HG02938 (cell line): ENCODE measurements at regions not wholly inside any gene's neighbourhood (a gene's known extent, or its start where the extent isn't known, plus 50 kb on each side); places are given as distances from the start of the nearest gene placed in this dataset.

Experiments
- ATAC-seq: cut with Tn5 transposase; IDR thresholded peaks from one replicate; pipeline ENCODE4 v1.9.1; 2021; ENCODE audit warnings: mild to moderate bottlenecking, moderate library complexity; ENCODE audit not compliant: unreplicated experiment

DNA sequence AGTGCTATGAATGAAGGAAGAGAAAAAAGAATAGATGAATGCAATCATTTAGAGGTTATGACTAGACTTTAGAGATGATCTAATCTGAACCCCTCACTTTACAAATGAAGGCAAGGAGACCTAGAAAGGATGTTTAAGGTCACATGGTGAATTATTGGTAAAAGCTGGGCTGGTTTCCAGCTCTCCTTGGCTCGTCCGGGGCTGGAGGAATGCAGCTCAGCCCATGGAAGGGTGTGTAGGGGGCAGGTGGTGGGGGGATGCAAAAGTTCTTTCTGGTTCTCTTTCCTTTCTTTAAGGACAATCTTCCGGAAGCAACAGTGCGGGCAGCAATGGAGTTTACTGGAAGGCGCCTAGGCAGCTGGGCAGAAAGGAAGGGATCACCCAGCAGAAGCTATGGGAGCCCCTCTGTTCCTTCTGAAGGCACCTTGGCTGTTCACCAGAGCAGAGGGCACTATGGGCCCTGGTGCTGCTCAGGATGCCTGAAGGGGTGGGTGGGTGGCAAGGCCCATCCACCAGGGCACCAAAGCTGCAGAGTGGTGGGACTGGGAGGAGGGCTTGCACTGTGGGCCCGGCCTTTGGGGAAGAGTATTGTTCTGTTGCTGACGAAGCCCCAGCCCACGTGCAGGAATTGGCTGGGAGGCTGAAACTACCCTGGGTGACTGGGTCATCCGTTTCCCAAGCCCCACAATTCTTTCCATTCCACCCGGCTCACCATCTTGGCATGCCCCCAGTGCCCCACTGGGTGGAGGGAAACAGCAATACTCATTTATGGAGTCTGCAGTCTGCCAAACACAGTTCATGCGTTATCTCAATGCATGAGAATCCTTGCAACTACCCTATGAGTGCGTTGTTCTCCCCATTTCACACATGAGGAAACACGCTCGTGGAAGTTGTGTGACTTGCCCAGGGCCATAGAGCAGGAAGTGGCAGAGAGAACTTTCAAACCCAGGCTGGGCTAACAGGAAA, 78.2 kb downstream of the IRF2BPL start:
- no peak for ATAC-seq

- no peak for ATAC-seq
These were observed 79.5 kb downstream of the IRF2BPL start for GRCh38 chr14:76948976-76949375.

DNA sequence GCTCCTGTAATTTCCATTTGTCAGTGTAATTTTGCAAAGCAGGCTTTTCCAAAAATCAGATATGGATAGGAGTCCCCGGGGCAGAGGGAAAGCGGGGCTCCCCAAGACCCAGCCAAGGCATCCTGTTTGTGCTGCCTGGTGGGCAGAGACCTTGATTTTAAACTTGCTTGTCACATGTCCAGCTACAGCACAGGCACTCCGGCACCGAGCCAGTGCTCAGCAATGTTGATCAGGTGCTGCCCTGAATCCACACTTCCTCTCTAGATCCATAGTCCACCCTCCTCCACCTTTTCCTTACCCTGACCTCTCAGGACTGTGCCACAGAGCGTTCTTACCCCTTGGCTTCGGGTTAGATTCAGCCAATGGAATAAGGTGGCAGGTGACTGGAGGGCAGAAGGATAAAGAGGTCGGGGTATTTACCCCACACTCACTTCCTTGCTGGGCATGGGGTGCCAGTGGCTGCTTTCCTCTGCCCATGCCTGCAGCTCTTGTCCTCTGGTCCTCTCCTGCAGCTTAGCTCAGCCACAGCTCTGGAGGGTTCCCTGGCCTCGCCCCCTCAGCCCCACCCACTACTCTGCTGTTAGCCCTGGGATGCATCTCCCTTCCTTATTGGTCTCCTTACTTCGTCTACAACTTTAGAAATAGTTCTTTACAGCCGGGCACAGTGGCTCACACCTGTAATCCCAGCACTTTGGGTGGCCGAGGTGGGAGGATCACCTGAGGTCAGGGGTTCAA, 80.1 kb downstream of the IRF2BPL start:
- no peak for ATAC-seq

GRCh38 chr14:76947838-76948184, 80.7 kb downstream of the IRF2BPL start:
- ATAC-seq = no peak

GRCh38 chr14:76947078-76947837, 81.2 kb downstream of the IRF2BPL start:
- peak; percentile 54 for ATAC-seq

GRCh38 chr14:76946753-76947077, 81.8 kb downstream of the IRF2BPL start:
- ATAC-seq = no peak

DNA sequence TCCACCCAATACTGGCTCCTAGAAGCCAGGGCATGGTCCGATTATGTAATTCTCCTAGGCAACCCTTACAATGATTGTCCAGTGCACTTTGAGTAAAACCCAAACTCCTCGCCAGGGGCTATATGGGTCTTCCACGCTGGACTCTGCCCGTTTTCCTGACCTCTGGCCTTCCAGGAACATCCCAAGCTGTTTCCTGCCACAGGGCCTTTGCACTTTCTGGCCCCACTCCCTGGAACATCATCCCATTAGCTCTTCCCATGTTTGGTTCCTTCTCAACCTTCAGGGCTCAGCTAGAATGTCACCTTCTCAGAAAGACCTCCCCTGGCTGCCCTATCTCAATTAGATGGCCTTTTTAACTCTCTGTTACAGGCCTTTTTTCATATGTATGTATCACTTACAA, 85.4 kb downstream of the IRF2BPL start:
- ATAC-seq = no peak

DNA sequence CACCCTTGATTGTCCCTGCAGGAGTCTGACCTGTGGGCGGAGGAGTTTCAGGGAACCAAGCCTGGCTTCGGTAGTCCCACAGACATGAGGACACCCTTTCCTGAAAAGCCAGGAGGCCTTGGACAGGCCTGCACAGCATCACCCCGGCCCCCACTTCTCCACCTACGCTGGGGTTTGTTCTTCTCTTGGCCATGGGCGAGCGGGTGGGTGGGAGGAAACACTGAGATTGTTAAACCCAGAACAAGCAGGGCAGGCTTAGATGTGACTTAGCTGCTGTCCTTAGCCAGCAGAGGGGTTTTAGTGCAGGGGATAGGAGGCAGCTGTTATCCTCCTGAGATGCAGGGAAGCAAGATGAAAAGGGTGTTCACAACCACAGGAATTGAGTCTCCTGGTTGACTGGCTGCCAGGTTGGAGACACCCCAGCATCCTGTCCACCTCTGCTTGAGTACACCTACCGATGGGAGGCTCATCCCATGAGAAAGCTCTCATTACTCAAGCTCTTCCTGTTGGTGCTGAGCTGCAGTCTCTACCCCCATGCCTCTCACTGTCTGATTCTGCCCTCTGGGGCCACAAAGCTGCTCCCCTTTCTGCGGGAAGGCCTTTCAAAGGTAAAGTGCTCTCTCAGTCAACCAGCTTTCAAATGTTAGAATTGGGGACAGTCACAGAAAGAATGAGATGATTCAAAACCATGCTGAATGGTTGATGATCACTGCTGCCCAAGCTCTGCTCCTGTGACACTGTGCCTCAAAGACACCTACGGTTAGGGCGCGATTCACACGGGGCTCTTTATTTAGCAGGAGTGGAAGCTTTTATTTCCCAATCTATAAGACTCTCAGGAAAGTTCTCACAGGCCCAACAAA, 86.3 kb downstream of the IRF2BPL start:
- ATAC-seq = no peak

DNA sequence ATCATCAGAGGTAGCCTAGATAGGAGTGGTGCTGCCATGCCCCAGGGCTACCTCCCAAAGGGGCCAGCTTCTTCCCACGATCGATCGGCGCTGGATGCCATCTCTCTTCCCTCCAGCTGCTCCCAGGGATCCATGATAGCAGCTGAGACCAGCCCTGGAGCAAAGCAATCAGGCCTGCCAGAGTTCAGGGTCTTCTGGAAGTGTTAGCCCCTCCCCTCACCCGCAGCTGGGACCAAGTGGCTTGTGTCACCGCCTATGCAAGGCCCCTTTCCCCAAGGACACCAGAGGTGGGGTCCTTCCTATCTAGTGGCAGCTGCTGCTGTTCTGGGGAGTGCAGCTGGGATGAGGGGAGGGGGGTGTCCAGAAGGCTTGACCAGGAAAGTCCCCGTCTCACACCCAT, 87.0 kb downstream of the IRF2BPL start:
- no peak for ATAC-seq

GRCh38 chr14:76940021-76940760, 88.3 kb downstream of the IRF2BPL start:
- ATAC-seq = no peak

- no peak for ATAC-seq
These were observed 89.3 kb downstream of the IRF2BPL start for GRCh38 chr14:76939015-76939742.

GRCh38 chr14:76938092-76938500, 90.4 kb downstream of the IRF2BPL start:
- ATAC-seq = no peak

DNA sequence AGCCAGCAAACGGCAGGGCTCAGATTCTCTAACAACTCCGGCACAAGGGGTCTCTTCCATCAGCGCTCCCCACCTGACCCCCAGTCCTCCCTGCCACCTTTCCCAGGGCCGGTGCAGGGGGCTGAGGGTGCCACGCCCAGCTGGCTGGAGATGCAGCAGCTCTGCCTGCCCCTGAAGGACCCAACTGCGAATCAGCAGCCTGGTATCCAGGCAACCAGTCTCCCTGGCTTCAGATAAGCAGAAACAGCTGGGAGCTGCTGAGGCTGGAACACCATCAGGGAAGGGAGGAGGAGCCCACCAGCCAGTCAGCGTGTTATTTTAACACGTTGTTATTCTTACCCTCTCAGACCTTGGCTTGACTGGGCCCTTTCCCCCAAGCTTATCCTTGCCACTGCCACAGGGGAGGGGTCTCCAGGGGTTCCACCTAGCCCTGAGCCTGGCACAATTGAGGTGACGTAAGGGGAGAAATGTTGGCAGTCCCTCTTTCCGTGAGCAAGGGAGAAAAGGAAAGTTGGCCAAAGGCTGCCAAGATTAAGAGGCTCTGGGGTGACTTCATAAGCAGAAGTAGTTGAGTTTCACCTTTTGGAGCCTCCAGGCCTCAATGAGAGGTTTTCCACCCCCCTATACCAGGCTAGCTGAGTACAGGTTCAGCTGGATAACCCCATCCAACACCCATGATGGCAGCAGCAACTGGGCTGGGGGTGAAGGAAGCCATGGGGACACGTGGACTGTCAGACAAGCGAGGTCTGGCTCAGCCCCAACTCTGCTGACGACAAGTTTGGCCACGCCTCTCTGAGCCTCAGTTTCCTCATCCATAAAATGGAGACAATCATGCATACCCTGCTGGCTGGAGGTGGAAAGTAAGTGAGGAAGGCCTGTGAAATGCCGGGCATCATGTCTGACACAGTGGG, 91.1 kb downstream of the IRF2BPL start:
- ATAC-seq = no peak

DNA sequence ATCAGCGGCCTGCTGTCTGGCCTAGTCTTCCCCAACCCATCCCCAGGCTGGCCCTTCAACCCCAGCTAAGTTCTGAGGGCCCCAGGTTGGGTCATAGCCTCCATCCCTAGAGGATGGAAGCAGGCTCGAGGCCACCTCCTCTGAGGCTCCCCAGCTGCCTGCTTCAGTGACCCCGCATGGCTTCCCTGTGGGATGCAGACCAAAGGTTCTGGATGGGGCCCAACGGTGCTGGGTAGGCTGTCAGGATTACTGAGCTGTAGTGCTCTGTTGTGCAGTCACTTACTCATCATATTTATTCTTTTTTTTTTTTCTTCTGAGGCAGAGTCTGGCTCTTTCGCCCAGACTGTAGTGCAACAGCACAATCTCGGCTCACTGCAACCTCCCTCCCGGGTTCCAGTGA, 92.0 kb downstream of the IRF2BPL start:
- no peak for ATAC-seq

GRCh38 chr14:76933515-76933914, 95.0 kb downstream of the IRF2BPL start:
- ATAC-seq = no peak

GRCh38 chr14:76931631-76932402, 96.7 kb downstream of the IRF2BPL start:
- ATAC-seq = no peak

DNA sequence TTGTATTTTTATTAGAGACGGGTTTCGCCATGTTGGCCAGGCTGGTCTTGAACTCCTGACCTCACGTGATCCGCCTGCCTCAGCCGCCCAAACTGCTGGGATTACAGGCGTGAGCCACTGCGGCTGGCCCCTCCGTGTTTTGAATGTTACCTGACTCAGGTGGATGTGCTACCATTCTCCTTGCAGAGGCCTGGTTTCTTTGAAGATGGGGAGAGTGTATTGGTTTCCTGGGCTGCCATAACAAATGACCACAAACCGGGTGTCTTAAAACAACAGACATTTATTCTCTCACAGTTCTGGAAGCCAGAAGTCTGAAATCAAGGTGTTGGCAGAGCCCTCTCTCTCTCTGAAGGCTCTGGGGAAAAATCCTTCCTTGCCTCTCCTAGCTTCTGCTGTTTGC, 98.0 kb downstream of the IRF2BPL start:
- no peak for ATAC-seq
